ENCODE measurements at regions not wholly inside any gene's neighbourhood (a gene's known extent, or its start where the extent isn't known, plus 50 kb on each side); places are given as distances from the start of the nearest gene placed in this dataset.

DNA sequence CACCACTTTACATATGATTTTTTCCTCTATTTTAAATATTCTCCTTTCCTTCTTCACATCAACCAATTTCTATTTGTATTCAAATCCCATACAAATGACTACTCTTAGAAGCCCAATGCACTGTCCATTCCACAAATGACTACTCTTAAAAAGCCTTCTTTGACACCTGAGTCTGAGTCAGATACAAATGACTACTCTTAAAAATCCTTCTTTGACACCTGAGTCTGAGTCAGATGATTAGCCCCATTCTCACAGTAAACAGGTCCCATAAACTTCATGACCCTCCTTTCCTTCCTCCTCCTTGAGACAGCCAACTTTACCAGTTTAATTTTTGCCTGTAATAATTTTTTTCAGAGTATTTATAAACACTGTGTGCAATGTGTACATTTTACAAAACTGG is 231.3 kb upstream of the USP25 start:
- Histone ChIP-seq H3K4me3 (ENCODE audit: low read depth, low read length) (no peak overlapping the region), H3K4me1 (ENCODE audit: control insufficient read depth, insufficient read depth, low read length) (no peaks in the 10 kb centered on the region), H3K27me3 (ENCODE audit: control insufficient read depth, insufficient read depth, low read length) (no peaks in the 10 kb centered on the region), H3K36me3 (ENCODE audit: control insufficient read depth, insufficient read depth, low read length) (no peaks in the 10 kb centered on the region), H3K9me3 (ENCODE audit: control insufficient read depth, insufficient read depth, low read length) (no peaks in the 10 kb centered on the region), H3K9ac (ENCODE audit: low read depth, low read length) (no peak overlapping the region)

DNA sequence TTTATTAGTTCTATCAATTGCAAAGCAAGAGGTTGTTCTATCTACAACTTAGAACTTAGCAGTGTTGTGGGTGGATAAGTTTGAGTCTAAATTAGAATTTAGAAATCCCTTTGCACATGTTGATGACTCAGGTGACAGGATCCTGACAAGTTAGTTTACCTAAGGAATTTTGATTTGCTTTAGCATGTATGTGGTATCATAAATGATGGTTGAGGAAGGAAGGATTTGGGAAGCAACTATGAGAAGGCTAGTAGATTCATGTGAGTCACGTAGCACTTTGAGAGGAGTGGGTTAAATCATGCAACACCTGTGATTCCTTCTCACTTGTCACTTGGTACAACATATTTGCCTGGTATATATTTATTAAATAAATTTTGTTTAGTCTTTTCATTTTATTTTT is 223.7 kb upstream of the USP25 start:
- Histone ChIP-seq H3K4me3 (ENCODE audit: low read depth, low read length) (no peak overlapping the region), H3K9me3 (ENCODE audit: control insufficient read depth, insufficient read depth, low read length) (no peaks in the 10 kb centered on the region), H3K36me3 (ENCODE audit: control insufficient read depth, insufficient read depth, low read length) (no peaks in the 10 kb centered on the region), H3K27me3 (ENCODE audit: control insufficient read depth, insufficient read depth, low read length) (no peaks in the 10 kb centered on the region), H3K9ac (ENCODE audit: low read depth, low read length) (no peak overlapping the region), H3K4me1 (ENCODE audit: control insufficient read depth, insufficient read depth, low read length) (no peaks in the 10 kb centered on the region)

DNA sequence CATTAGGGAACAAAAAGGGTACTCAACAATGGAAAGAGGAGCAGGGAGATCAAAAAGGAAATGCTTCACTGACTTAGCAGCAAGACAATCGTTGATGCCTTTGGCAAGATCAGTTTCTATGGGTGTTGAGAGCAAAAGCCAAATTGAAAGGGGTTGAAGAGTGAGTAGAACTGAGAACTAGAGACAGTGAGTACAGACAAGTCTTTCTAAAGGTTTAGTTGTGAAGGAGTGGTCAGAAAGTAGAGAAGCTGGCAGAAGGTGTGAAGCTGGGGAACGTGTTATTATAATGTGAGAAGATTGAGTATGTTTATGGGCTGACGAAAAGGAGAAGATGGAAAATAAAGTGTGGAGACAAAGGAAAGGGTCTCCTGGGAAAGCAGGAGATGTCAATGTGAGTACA is 221.2 kb upstream of the USP25 start:
- Histone ChIP-seq H3K9me3 (ENCODE audit: control insufficient read depth, insufficient read depth, low read length) (no peaks in the 10 kb centered on the region), H3K27me3 (ENCODE audit: control insufficient read depth, insufficient read depth, low read length) (no peaks in the 10 kb centered on the region), H3K4me3 (ENCODE audit: low read depth, low read length) (no peak overlapping the region), H3K36me3 (ENCODE audit: control insufficient read depth, insufficient read depth, low read length) (no peaks in the 10 kb centered on the region), H3K4me1 (ENCODE audit: control insufficient read depth, insufficient read depth, low read length) (no peaks in the 10 kb centered on the region), H3K9ac (ENCODE audit: low read depth, low read length) (no peak overlapping the region)

DNA sequence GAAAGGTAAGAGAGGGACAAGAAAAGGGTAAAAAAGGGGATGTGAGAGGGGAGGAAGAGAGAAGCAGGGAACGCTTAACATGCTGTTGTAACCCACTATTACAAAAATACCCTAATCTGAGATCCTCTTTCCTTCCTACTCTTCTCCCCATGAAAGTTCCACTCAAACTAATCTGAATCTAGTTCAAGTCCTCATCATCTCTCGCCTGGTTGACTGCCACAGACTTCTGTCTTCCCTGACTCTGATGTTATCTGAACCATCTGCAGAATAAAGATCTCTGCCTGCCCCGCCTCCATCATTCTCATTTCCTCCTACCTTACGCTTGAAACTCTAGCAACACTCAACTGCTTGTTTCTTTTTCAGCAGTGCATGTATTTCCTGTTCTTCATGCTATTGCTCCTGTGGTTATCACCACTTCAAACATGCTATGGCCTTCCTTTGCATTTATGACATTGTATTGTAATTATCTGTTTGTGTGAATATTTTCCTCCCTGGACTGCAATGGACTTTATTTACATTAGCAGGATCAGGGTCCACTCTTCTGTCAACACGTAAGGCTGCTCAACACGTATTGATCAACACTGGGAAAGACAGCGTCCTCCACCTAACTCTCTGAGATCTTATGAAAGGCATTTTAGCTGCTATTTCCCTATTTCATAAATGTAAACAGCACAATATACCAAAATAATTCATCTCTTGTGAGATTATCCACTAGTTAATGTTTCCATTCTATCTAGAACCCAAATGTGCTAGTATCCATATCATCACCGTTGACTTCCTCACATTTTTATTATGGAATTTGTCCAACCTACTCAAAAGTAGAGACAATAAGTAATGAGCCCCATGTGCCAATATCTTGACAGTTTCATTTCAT is 215.5 kb upstream of the USP25 start:
- no peaks in the 10 kb centered on the region for H3K4me1 ChIP-seq (ENCODE audit: control insufficient read depth, insufficient read depth, low read length)

DNA sequence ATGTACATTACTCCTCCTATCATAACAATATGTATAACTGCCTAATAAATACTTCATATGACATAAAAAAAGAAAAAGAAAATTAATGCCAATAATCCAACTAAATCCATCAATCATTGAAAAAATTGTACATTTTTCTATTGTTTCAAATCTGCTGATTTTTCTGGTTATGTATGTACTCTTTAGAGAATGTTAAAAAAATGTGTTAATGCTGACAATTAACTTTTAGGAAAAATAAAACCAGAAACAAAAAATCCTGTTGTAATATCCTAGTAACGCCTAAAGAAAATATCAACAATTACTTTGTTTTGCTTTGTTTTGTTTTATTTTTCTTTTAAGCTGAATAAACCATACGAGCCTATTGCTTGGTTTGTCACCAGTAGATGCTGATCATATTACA is 213.9 kb upstream of the USP25 start:
- no peak overlapping the region for H3K9ac ChIP-seq (ENCODE audit: low read depth, low read length)
- no peaks in the 10 kb centered on the region for H3K4me1 ChIP-seq (ENCODE audit: control insufficient read depth, insufficient read depth, low read length)
- H3K9me3 ChIP-seq (ENCODE audit: control insufficient read depth, insufficient read depth, low read length), result no peaks in the 10 kb centered on the region
- H3K4me3 ChIP-seq (ENCODE audit: low read depth, low read length), result no peak overlapping the region
- H3K27me3 ChIP-seq (ENCODE audit: control insufficient read depth, insufficient read depth, low read length), result no peaks in the 10 kb centered on the region
- H3K36me3 ChIP-seq (ENCODE audit: control insufficient read depth, insufficient read depth, low read length), result no peaks in the 10 kb centered on the region

More for the DNA sequence above, 215.5 kb upstream of the USP25 start:
- Histone ChIP-seq H3K9me3 (ENCODE audit: control insufficient read depth, insufficient read depth, low read length) (no peaks in the 10 kb centered on the region), H3K4me3 (ENCODE audit: low read depth, low read length) (no peak overlapping the region), H3K36me3 (ENCODE audit: control insufficient read depth, insufficient read depth, low read length) (no peaks in the 10 kb centered on the region), H3K9ac (ENCODE audit: low read depth, low read length) (no peak overlapping the region), H3K27me3 (ENCODE audit: control insufficient read depth, insufficient read depth, low read length) (no peaks in the 10 kb centered on the region)

DNA sequence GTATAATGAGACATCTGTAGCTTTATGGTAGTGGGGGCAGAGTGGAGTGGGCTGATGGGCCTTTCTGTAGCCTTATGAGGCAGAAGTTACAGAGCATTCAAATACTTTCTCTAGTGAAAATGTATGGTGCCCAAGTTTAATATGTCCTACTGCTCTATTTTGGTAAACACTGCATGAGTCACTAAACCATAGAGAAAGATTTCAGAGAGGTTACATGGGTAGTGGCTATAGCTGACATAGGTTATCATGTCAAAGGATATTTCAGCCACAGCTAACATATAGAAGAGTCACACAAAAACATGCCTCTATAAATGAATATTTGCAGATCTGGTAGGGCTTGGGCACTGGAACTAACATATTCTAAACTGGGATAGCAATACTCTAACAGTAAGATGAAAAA is 212.4 kb upstream of the USP25 start:
- H3K4me1 ChIP-seq (ENCODE audit: control insufficient read depth, insufficient read depth, low read length), result no peaks in the 10 kb centered on the region
- no peak overlapping the region for H3K4me3 ChIP-seq (ENCODE audit: low read depth, low read length)
- H3K27me3 ChIP-seq (ENCODE audit: control insufficient read depth, insufficient read depth, low read length), result no peaks in the 10 kb centered on the region
- no peak overlapping the region for H3K9ac ChIP-seq (ENCODE audit: low read depth, low read length)
- no peaks in the 10 kb centered on the region for H3K36me3 ChIP-seq (ENCODE audit: control insufficient read depth, insufficient read depth, low read length)
- no peaks in the 10 kb centered on the region for H3K9me3 ChIP-seq (ENCODE audit: control insufficient read depth, insufficient read depth, low read length)

DNA sequence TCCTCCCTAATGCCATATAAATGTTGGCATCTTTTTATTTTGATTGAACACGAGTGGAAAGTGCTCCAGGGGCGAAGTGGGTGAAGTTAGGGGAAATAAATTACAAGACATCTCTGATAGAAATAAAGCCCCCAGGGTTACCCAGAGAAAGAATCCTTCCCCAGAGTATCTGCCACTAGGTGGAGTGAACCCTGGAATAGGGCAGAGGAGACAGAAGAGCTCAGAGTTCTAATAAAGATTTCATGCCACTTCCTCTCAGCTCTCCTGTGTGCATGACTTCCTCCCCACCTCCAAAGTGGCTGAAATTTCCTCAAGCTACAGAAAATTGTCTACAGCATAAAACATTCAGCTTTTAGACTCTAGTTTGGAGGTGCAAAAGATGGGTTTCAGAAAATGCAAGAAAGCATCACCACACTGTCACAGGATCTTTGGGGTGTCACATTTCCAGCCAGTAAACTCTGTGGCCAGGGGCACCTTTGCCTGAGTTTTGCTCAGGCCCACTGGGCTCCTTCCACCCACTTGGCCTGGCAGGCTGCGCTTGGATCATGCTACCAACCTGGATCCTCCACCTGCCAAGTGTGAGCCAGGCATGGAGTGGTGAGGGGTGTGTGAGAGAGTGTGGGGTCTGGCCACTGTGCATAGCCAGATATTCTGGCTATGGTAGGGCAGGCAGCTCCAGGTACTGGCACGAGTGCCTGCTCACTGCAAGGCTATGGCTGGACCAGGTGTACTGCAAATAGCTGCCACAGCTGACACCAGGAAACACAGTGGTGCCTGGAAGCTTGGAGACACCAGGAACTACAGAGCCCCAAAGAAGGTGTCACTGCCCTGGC is 208.8 kb upstream of the USP25 start:
- no peak overlapping the region for H3K9ac ChIP-seq (ENCODE audit: low read depth, low read length)
- no peaks in the 10 kb centered on the region for H3K4me1 ChIP-seq (ENCODE audit: control insufficient read depth, insufficient read depth, low read length)
- no peaks in the 10 kb centered on the region for H3K9me3 ChIP-seq (ENCODE audit: control insufficient read depth, insufficient read depth, low read length)
- no peaks in the 10 kb centered on the region for H3K36me3 ChIP-seq (ENCODE audit: control insufficient read depth, insufficient read depth, low read length)
- H3K27me3 ChIP-seq (ENCODE audit: control insufficient read depth, insufficient read depth, low read length), result no peaks in the 10 kb centered on the region
- no peak overlapping the region for H3K4me3 ChIP-seq (ENCODE audit: low read depth, low read length)

DNA sequence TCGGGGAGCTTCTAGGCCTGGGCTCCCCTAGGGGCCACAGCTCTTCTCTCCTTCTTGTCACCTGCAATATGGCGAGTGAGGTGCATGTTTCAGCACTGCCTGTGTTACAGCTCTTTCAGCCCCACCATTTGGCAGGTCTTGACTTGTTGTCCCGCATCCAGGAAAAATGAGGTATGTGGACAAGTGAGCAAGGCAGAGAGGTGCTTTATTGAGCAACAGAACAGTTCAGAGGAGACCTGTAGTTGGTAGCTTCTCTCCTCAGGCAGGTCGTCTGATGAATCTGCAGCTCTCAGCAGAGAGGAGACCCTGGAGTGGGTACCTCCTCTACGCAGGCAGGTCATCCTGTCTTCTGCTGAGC is 208.2 kb upstream of the USP25 start:
- Histone ChIP-seq H3K9ac (ENCODE audit: low read depth, low read length) (no peak overlapping the region), H3K27me3 (ENCODE audit: control insufficient read depth, insufficient read depth, low read length) (no peaks in the 10 kb centered on the region), H3K4me3 (ENCODE audit: low read depth, low read length) (no peak overlapping the region), H3K36me3 (ENCODE audit: control insufficient read depth, insufficient read depth, low read length) (no peaks in the 10 kb centered on the region), H3K4me1 (ENCODE audit: control insufficient read depth, insufficient read depth, low read length) (no peaks in the 10 kb centered on the region), H3K9me3 (ENCODE audit: control insufficient read depth, insufficient read depth, low read length) (no peaks in the 10 kb centered on the region)

DNA sequence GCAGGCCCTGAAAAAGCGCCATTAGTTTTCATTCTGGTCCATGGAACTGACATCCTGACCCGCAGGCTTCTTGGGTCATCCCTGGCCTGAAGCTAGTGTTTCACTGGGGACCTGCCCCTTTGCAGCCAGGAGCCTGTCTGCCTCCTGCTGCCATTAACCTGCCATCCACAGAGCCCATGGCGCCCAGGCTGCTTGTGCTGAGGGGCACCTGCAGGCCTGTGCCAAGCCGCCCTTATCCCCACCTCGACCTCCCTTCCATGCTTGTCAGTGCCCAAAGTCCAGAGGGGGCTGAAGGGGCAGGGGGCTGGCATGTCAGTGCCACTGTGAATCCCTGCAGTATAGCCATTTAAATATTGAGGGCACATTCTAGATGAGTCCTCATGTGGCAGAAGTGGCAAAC is 207.6 kb upstream of the USP25 start:
- no peaks in the 10 kb centered on the region for H3K36me3 ChIP-seq (ENCODE audit: control insufficient read depth, insufficient read depth, low read length)
- H3K9me3 ChIP-seq (ENCODE audit: control insufficient read depth, insufficient read depth, low read length), result no peaks in the 10 kb centered on the region
- no peaks in the 10 kb centered on the region for H3K27me3 ChIP-seq (ENCODE audit: control insufficient read depth, insufficient read depth, low read length)
- no peak overlapping the region for H3K4me3 ChIP-seq (ENCODE audit: low read depth, low read length)
- no peak overlapping the region for H3K9ac ChIP-seq (ENCODE audit: low read depth, low read length)
- no peaks in the 10 kb centered on the region for H3K4me1 ChIP-seq (ENCODE audit: control insufficient read depth, insufficient read depth, low read length)

DNA sequence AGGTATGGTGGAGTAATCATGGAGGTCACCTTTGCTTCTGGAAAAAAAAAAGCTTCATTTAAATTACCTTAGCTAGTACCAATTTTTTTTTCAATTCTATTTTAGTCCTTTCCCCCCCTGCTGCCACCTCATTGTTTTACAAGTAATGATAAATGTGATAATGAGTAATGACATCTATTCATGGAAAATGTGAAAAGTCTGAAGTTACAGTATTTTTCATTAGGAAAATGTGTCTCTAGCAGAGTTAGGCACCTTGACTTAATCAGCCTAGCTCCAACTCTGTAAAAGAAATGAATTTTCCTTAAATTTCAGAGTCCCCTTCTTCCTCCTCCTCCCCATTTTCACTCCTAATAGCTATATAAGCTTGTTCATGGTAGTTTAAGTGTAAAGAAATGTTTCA is 204.9 kb upstream of the USP25 start:
- no peak overlapping the region for H3K4me3 ChIP-seq (ENCODE audit: low read depth, low read length)

DNA sequence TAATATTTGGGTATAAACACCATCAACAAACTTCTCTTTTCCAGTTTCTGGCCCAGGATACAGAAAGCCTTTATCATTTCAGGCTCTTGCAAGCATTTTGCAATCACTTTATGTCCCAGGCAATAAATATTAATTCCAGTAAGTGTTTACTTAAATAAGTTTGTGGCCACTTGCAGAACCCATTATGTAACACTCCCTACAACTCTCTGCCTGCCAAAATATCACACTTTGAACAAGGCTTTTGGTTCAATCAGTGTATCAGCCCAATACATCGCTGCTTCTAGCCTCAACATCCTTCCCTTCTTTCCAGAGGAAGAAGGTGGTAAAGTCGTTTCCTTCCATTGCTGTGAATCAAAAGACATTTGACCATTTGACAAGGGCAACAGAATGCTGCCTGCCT is 203.0 kb upstream of the USP25 start:
- H3K4me1 ChIP-seq (ENCODE audit: control insufficient read depth, insufficient read depth, low read length), result no peaks in the 10 kb centered on the region
- no peaks in the 10 kb centered on the region for H3K27me3 ChIP-seq (ENCODE audit: control insufficient read depth, insufficient read depth, low read length)
- no peak overlapping the region for H3K9ac ChIP-seq (ENCODE audit: low read depth, low read length)
- no peaks in the 10 kb centered on the region for H3K36me3 ChIP-seq (ENCODE audit: control insufficient read depth, insufficient read depth, low read length)
- no peak overlapping the region for H3K4me3 ChIP-seq (ENCODE audit: low read depth, low read length)
- H3K9me3 ChIP-seq (ENCODE audit: control insufficient read depth, insufficient read depth, low read length), result no peaks in the 10 kb centered on the region

More for the DNA sequence above, 204.9 kb upstream of the USP25 start:
- H3K4me1 ChIP-seq (ENCODE audit: control insufficient read depth, insufficient read depth, low read length), result no peaks in the 10 kb centered on the region
- no peak overlapping the region for H3K9ac ChIP-seq (ENCODE audit: low read depth, low read length)
- H3K9me3 ChIP-seq (ENCODE audit: control insufficient read depth, insufficient read depth, low read length), result no peaks in the 10 kb centered on the region
- H3K27me3 ChIP-seq (ENCODE audit: control insufficient read depth, insufficient read depth, low read length), result no peaks in the 10 kb centered on the region
- H3K36me3 ChIP-seq (ENCODE audit: control insufficient read depth, insufficient read depth, low read length), result no peaks in the 10 kb centered on the region

DNA sequence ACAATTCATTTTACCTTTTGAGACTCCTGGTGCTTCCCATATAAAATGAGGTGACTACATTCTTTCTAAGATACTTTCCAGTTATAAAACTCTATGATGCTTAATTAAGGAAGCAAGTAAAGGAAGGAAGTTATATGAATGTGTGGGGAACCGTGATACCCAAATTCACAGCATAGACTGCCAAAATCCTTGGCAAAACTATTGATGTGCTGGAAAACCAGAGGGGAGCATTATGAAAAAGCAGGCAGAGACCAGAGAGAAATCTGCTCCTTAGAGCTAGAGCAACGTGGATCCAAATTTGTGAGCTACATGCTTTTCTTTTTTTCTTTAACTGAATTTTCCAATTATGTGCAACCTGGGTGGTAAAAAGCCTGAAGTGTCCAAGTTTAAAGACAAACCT is 201.4 kb upstream of the USP25 start:
- no peak overlapping the region for H3K9ac ChIP-seq (ENCODE audit: low read depth, low read length)
- H3K4me3 ChIP-seq (ENCODE audit: low read depth, low read length), result no peak overlapping the region
- H3K4me1 ChIP-seq (ENCODE audit: control insufficient read depth, insufficient read depth, low read length), result no peaks in the 10 kb centered on the region
- H3K36me3 ChIP-seq (ENCODE audit: control insufficient read depth, insufficient read depth, low read length), result no peaks in the 10 kb centered on the region
- H3K27me3 ChIP-seq (ENCODE audit: control insufficient read depth, insufficient read depth, low read length), result no peaks in the 10 kb centered on the region
- no peaks in the 10 kb centered on the region for H3K9me3 ChIP-seq (ENCODE audit: control insufficient read depth, insufficient read depth, low read length)
